Heart right ventricle (tissue), 16 donors: ENCODE measurements at regions not wholly inside any gene's neighbourhood (a gene's known extent, or its start where the extent isn't known, plus 50 kb on each side); places are given as distances from the start of the nearest gene placed in this dataset.

Experiments used
- ATAC-seq, 8 donors: fragments of 200-7000 bp; cut with Tn5 transposase; one replicate each; pipeline ENCODE4 v1.9.1; 2020; ENCODE audit warnings: mild to moderate bottlenecking in 8 of 8, moderate library complexity in 8 of 8, moderate number of reproducible peaks in 1 of 8
- DNase-seq, 2 donors: peaks; one replicate each; pipeline ENCODE4 v3.0.0-alpha.2; 2020
- H3K27ac ChIP-seq, 10 donors: fragments of 200-600 bp; sonication (generic) in 2 of 10; one replicate each; pipeline versions ENCODE4 v1.5.0 to v1.8.0; 2020 to 2022; ENCODE audit warnings: mild to moderate bottlenecking in 3 of 10
- H3K27me3 ChIP-seq, 7 donors: fragments of 200-600 bp; one replicate each; pipeline ENCODE4 v1.8.0; 2021 to 2022; ENCODE audit warnings: mild to moderate bottlenecking in 2 of 7
- H3K36me3 ChIP-seq, 9 donors: fragments of 200-600 bp; sonication (generic) in 1 of 9; one replicate each; pipeline versions ENCODE4 v1.5.0 to v1.8.0; 2020 to 2022; ENCODE audit warnings: mild to moderate bottlenecking in 2 of 9
- H3K4me1 ChIP-seq, 9 donors: fragments of 200-600 bp; sonication (generic) in 1 of 9; one replicate each; pipeline versions ENCODE4 v1.5.0 to v1.8.0; 2020 to 2022; ENCODE audit warnings: mild to moderate bottlenecking in 4 of 9
- H3K4me3 ChIP-seq, 10 donors: fragments of 200-600 bp; sonication (generic) in 2 of 10; one replicate each; pipeline versions ENCODE4 v1.5.0 to v1.8.0; 2020 to 2022; ENCODE audit warnings: mild to moderate bottlenecking in 7 of 10, moderate library complexity in 2 of 10
- H3K9me3 ChIP-seq, 11 donors: fragments of 200-600 bp in 10 of 11; sonication (generic) in 2 of 11; one replicate each; pipeline versions ENCODE4 v1.5.0 to v1.8.0; 2013 to 2022; ENCODE audit warnings: mild to moderate bottlenecking in 2 of 11, control low read depth in 1 of 11, moderate library complexity in 1 of 11
- CTCF ChIP-seq, 9 donors: fragments of 200-600 bp; sonication (generic) in 2 of 9; IDR thresholded peaks; one replicate each; pipeline versions ENCODE4 v1.5.0 to v1.8.0; 2021 to 2022; ENCODE audit warnings: antibody characterized with exemption in 9 of 9, mild to moderate bottlenecking in 5 of 9, moderate library complexity in 1 of 9
- WGBS, 2 donors: extraction: QIAGEN DNeasy Blood & Tissue Kit; methylation state at CpG; one replicate each; pipeline ENCODE4 v1.1.7; 2013; ENCODE audit warnings: inconsistent platforms in 1 of 2; 5-methylcytosine and 5-hydroxymethylcytosine counted together
- intact Hi-C, 10 donors: fragments of 100-400 bp; cut with DNase I; formaldehyde crosslinking; loops; one replicate each; pipeline versions ENCODE4 v1.11.1 to v1.14.2; 2022
- donor health status: Arrhythmogenic right ventricular cardiomyopathy.
- donor health status: ischemic (EF 13 %, LVEDD 7.1; RV severe dilation, severe dysfunction).
- donor health status: healthy with polysubstance abuse.
- donor health status: DM: no; HTN: yes; CAD: no.
- donor health status: DM: no; HTN: no; CAD: no.
- donor health status: ischemic (EF 25% LVEDD 6.9; RV normal size, moderate dysfunction).
- donor health status: ischemic (EF 25% LVEDD 5.7; RV mildly dilated, moderate dysfunction).
- donor health status: healthy.
- donor health status: DM: yes; HTN: yes; CAD: no.
- donor health status: Ischemic cardiomyopathy.
- donor health status: ischemic (EF 35%, LVEDD 5.7; RV mildly dilated, moderate dysfunction).
- donor health status: nonischemic (EF 11% LVEDD 7.7; RV severe dilation, severe dysfunction).
- donor health status: DM: yes; HTN: yes; CAD: no.
- donor health status: PGD.
- donor health status: ischemic (EF 29% LVEDD 5.4; RV normal size, mild dysfunction).
- donor health status: nonischemic (EF 23%, LVEDD 6.1; RV moderate dilation, normal function).

- TF ChIP-seq CTCF (IDR thresholded peaks at IDR 0.05), result no peak
- WGBS, 2 donors, result 62 to 65% methylated on average over 3 of the region's 3 CpGs
- no peaks in the 10 kb centered on the region for H3K4me1 ChIP-seq
- intact Hi-C loops, result loop anchor here in 1 of 10 donors (10.0 kb wide), 1 partner anchor 163 kb away; no protein-coding TSS in a partner anchor
- H3K9me3 ChIP-seq, result no peaks in the 10 kb centered on the region
- no peak overlapping the region for H3K27ac ChIP-seq
- no peaks in the 10 kb centered on the region for H3K36me3 ChIP-seq
- H3K4me3 ChIP-seq, result no peak overlapping the region
- no peaks in the 10 kb centered on the region for H3K27me3 ChIP-seq
- no peak for ATAC-seq
- no peak for DNase-seq
Observed at GRCh38 chr14:83467811-83468210, 1934.2 kb upstream of the SEL1L start.

GRCh38 chr14:83470466-83470865, 1936.8 kb upstream of the SEL1L start:
- TF ChIP-seq CTCF (IDR thresholded peaks at IDR 0.05), result no peak
- ATAC-seq, result no peak
- no peaks in the 10 kb centered on the region for H3K9me3 ChIP-seq
- no peak for DNase-seq
- H3K4me1 ChIP-seq, result no peaks in the 10 kb centered on the region
- WGBS, 2 donors, result 63 to 80% methylated on average over 4 of the region's 4 CpGs
- no peaks in the 10 kb centered on the region for H3K27me3 ChIP-seq
- intact Hi-C loops, result no loop called here
- H3K36me3 ChIP-seq, result no peaks in the 10 kb centered on the region
- no peak overlapping the region for H3K27ac ChIP-seq
- H3K4me3 ChIP-seq, result no peak overlapping the region

GRCh38 chr14:83470959-83471695, 1937.5 kb upstream of the SEL1L start:
- Histone ChIP-seq H3K9me3 (no peaks in the 10 kb centered on the region), H3K4me1 (no peaks in the 10 kb centered on the region), H3K36me3 (no peaks in the 10 kb centered on the region), H3K4me3 (no peak overlapping the region), H3K27ac (no peak overlapping the region), H3K27me3 (no peaks in the 10 kb centered on the region)
- DNase-seq (no peak), ATAC-seq (no peak)
- no peak for TF ChIP-seq CTCF (IDR thresholded peaks at IDR 0.05)
- whole genome bisulfite sequencing, 2 donors, result 90 to 98% methylated on average over 1 of the region's 1 CpG
- intact Hi-C loops, result no loop called here

GRCh38 chr14:83473416-83474235, 1940.0 kb upstream of the SEL1L start:
- Histone ChIP-seq H3K27ac (no peak overlapping the region), H3K36me3 (no peaks in the 10 kb centered on the region), H3K4me3 (no peak overlapping the region), H3K27me3 (no peaks in the 10 kb centered on the region), H3K4me1 (no peaks in the 10 kb centered on the region), H3K9me3 (no peaks in the 10 kb centered on the region)
- ATAC-seq, result no peak
- intact Hi-C loops, result no loop called here
- DNase-seq, result no peak
- WGBS, 2 donors, result 63 to 84% methylated on average over 3 of the region's 3 CpGs
- no peak for TF ChIP-seq CTCF (IDR thresholded peaks at IDR 0.05)
